Vagina (tissue), 2 donors: ENCODE measurements at regions not wholly inside any gene's neighbourhood (a gene's known extent, or its start where the extent isn't known, plus 50 kb on each side); places are given as distances from the start of the nearest gene placed in this dataset.

Experiments
- DNase-seq, 2 donors: peaks; one replicate each; pipeline ENCODE4 v3.0.0-alpha.2; 2017; ENCODE audit errors: extremely low spot score in 2 of 2
- H3K27ac ChIP-seq: fragments of 200-600 bp; sonication (generic); one replicate; pipeline ENCODE4 v1.5.1; 2019
- H3K27me3 ChIP-seq: fragments of 200-600 bp; sonication (generic); one replicate; pipeline ENCODE4 v1.5.1; 2019
- H3K36me3 ChIP-seq, 2 donors: fragments of 200-600 bp; sonication (generic); one replicate each; pipeline ENCODE4 v1.5.1; 2017 to 2019
- H3K4me1 ChIP-seq: fragments of 200-600 bp; sonication (generic); one replicate; pipeline ENCODE4 v1.5.1; 2019
- H3K4me3 ChIP-seq, 2 donors: fragments of 200-600 bp; sonication (generic); 1 replicate in 1 of 2; 2 replicates in 1 of 2; pipeline ENCODE4 v1.5.1; 2016 to 2019
- H3K9me3 ChIP-seq: fragments of 200-600 bp; sonication (generic); one replicate; pipeline ENCODE4 v1.5.1; 2019
- POLR2A ChIP-seq, 2 donors: fragments of 450-650 bp; IDR thresholded peaks; one replicate each; pipeline ENCODE4 v1.6.1; 2017; ENCODE audit warnings: antibody characterized with exemption in 2 of 2, mild to moderate bottlenecking in 2 of 2, moderate library complexity in 2 of 2
- POLR2AphosphoS5 ChIP-seq, 2 donors: sonication (generic); formaldehyde crosslinking; IDR thresholded peaks; one replicate each; pipeline ENCODE4 v1.9.0; 2017; ENCODE audit warnings: antibody characterized with exemption in 2 of 2, mild to moderate bottlenecking in 2 of 2, low read depth in 1 of 2; ENCODE audit not compliant: insufficient read depth in 1 of 2
- intact Hi-C: fragments of 100-400 bp; cut with DNase I; formaldehyde crosslinking; loops from one replicate; pipeline ENCODE4 v1.15.1; 2023
- TF ChIP-seq, protein P1 (sequence below), 3 experiments: fragments of 450-650 bp in 2 of 3; fragments of 200-600 bp in 1 of 3; sonication (generic) in 1 of 3; IDR thresholded peaks; one replicate each; pipeline ENCODE4 v1.5.1; 2017 to 2019; ENCODE audit warnings: antibody characterized with exemption in 3 of 3, mild to moderate bottlenecking in 2 of 3, moderate library complexity in 2 of 3

DNA sequence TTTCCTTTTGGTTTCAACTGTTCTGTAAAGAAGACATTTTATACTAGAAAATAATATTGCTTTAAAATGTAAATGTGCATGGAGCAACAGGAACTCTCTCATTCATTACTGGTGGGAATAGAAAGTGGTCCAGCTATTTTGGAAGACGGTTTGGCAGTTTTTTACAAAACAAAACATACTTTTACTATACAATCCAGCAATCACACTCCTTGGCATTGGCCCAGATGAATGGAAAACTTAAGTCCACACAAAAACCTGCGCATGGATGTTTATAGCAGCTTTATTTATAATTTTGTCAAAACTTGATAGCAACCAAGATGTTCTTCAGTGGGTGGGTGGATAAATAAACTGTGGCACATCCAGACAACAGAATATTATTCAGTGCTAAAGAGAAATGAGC is 49.9 kb upstream of the SEPTIN5 start:
- Histone ChIP-seq H3K27ac (no peak overlapping the region), H3K27me3 (no peaks in the 10 kb centered on the region), H3K36me3 (no peaks in the 10 kb centered on the region), H3K4me3 (no peak overlapping the region), H3K4me1 (peaks cover 11% of the 10 kb centered on the region), H3K9me3 (no peaks in the 10 kb centered on the region)
- TF ChIP-seq POLR2A (IDR thresholded peaks at IDR 0.05) (no peak), POLR2AphosphoS5 (IDR thresholded peaks at IDR 0.05; ENCODE audit: insufficient read depth in 1 of 2, low read depth in 1 of 2) (no peak)
- TF ChIP-seq, protein P1, sequence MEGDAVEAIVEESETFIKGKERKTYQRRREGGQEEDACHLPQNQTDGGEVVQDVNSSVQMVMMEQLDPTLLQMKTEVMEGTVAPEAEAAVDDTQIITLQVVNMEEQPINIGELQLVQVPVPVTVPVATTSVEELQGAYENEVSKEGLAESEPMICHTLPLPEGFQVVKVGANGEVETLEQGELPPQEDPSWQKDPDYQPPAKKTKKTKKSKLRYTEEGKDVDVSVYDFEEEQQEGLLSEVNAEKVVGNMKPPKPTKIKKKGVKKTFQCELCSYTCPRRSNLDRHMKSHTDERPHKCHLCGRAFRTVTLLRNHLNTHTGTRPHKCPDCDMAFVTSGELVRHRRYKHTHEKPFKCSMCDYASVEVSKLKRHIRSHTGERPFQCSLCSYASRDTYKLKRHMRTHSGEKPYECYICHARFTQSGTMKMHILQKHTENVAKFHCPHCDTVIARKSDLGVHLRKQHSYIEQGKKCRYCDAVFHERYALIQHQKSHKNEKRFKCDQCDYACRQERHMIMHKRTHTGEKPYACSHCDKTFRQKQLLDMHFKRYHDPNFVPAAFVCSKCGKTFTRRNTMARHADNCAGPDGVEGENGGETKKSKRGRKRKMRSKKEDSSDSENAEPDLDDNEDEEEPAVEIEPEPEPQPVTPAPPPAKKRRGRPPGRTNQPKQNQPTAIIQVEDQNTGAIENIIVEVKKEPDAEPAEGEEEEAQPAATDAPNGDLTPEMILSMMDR (IDR thresholded peaks at IDR 0.05), result no peak
- DNase-seq, result no peak
- intact Hi-C loops, result no loop called here
